Retina (tissue), 1 donor: ENCODE measurements at regions not wholly inside any gene's neighbourhood (a gene's known extent, or its start where the extent isn't known, plus 50 kb on each side); places are given as distances from the start of the nearest gene placed in this dataset.

Experiments
- DNase-seq: peaks from one replicate; pipeline ENCODE4 v3.0.0-alpha.2; 2016

DNA sequence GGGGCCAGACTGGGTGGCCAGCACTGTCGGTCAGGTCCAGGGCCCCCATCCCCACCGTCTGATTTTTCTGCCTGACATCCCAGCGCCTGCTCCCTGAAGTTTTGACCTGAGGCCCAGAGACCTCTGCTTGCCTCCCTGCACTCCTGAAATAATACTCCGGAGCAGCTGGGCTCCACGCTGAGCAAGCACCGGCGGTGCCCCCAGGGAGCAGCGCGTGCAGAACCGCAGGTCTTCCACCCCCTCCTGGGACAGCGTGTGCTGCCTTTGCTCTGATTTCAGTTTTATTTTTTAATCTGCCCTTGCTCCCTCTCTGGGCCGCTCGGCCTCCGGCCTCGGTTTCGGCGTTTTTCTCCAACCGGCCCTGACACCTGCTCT lies 132.4 kb upstream of the GSE1 start:
- DNase-seq = no peak

DNA sequence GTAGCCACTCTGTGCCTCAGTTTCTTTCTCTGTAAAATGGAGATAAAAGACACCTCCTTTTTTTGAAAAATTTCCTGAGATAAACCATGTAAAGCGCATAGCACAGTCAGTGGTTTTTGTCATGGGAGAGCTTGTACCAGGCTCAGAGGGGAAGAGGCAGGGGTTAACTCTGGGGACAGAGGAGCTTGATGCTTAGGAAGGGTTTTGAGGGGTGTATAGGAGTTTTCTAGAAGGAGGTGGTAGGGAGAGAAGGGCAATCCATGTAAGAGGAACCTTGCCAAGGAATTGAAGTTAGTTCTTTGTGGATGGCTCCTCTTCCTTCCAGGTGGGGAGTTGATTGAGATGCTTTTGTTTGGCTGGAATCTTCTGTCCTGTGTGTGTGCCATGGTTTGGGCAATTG lies 131.9 kb upstream of the GSE1 start:
- no peak for DNase-seq

DNA sequence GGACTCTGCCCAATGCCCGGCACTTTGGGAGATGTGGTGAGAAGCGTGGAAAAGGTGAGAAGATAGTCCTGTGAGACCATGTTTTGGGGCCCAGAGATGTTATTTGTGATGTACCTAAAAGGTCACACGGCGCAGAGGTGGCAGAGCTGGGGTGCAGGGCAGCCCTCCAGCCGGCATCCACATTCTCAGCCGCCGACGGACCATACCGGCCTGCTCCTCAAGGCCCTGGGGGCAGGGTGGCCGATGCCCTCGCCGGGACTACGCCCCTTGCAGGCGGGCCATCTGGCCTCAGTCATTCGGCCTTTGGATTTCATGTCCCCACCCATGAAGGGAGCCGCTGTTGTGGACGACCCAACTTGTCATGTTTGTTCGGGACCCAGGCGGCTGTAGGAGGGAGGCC lies 131.4 kb upstream of the GSE1 start:
- no peak for DNase-seq

GRCh38 chr16:85483424-85483823 lies 129.7 kb upstream of the GSE1 start:
- DNase-seq = no peak

- no peak for DNase-seq
Observed at GRCh38 chr16:85484347-85485300, 128.5 kb upstream of the GSE1 start.

DNA sequence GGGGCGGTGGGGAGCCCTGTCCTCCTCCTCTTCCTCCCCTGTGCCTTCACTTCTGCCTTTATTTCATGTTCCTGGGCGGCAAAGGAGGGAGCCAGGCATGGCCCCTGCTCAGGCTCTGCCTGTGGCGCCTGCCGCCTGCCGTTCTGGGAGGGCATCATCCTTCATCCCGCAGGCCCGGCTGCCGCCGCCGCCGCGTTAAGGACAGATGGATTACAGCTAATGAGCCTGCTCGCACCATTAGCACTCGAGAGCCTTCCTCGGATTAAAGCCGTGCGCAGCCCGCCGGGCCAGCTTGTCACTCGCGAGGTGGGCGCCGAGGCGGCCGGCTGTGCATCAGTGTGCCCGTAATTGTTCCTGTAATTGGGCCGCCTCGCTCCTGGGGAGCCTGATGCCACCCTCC lies 127.7 kb upstream of the GSE1 start:
- peak; percentile 82 for DNase-seq

- DNase-seq = no peak
Observed at GRCh38 chr16:85486256-85486915, 126.7 kb upstream of the GSE1 start.

GRCh38 chr16:85488414-85488813 lies 124.7 kb upstream of the GSE1 start:
- DNase-seq = no peak

- no peak for DNase-seq
Observed at GRCh38 chr16:85490407-85491057, 122.6 kb upstream of the GSE1 start.

DNA sequence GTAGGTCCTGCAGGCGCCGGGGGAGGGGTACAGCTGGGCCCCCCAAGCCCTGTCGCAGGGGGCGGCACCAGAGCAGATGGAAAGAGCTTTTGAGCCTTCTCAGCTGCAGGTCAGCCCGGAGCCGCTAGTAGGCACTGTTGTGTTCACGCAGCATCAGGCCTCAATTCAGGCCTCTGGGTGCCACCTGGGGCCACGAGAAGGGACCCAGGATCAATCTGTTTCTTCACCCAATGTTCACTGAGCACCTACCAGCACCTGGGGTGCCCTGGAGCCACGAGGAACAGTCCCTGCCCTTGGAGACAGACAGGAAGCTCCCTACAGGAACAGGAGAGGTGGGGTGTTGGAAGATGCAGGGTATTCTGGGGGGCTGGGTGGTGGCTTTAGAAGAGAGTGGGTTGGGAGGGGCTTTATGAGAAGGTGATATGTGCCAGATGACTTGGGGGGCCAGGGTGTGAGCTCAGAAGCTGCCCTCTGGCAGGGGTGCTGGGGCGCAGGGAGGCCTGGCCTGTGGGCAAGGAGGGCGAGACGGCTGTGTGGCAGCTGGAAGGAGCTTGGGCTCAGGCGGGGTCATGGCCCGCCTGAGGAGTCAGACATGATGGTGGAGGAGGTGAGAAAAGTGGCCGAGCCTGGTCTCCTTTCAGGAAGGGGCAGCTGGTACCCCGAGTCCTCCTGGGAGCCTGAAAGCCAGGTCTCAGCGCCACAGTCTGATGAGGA lies 121.9 kb upstream of the GSE1 start:
- no peak for DNase-seq

DNA sequence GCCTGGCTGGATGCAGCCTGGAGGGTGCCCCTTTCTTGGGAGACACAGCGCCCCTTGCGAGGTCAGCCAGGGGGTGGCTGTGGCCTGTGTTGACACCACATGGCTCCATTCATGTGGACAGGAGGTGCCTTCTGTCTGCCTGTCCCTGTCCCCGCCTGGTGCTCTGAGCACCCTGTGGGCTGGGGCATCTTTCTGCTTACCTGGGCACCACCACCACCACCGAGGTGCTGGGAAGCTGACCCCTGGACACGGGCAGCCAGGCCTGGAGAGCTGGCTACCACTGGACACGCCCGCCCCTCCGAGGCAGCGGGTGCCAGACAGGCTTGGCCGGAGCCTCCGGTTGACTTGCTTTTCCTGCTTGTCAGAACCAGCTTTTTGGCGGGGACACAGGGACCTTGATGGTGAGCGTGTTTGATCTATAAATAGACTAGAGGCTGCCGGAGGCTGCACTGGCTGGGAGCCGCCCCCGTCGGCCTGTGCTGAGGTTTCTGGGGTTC lies 121.3 kb upstream of the GSE1 start:
- DNase-seq = no peak

GRCh38 chr16:85492295-85492864 lies 120.7 kb upstream of the GSE1 start:
- DNase-seq = no peak

DNA sequence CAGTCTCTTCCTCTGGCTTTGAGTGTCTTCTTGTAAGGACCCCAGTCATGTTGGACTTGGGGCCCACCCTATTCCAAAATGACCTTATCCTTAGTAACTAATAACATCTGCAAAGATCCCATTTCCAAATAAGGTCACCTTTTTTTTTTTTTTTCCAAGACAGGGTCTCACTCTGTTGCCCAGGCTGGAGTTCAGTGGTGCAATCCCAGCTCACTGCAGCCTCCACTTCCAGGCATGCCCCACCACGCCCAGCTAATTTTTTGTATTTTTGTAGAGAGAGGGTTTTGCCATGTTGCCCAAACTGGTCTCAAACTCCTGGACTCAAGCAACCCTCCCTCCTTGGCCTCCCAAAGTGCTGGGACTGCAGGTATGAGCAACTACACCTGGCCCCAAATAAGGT lies 118.8 kb upstream of the GSE1 start:
- DNase-seq = no peak

GRCh38 chr16:85495259-85495658 lies 117.9 kb upstream of the GSE1 start:
- no peak for DNase-seq

GRCh38 chr16:85495823-85496538 lies 117.1 kb upstream of the GSE1 start:
- no peak for DNase-seq

DNA sequence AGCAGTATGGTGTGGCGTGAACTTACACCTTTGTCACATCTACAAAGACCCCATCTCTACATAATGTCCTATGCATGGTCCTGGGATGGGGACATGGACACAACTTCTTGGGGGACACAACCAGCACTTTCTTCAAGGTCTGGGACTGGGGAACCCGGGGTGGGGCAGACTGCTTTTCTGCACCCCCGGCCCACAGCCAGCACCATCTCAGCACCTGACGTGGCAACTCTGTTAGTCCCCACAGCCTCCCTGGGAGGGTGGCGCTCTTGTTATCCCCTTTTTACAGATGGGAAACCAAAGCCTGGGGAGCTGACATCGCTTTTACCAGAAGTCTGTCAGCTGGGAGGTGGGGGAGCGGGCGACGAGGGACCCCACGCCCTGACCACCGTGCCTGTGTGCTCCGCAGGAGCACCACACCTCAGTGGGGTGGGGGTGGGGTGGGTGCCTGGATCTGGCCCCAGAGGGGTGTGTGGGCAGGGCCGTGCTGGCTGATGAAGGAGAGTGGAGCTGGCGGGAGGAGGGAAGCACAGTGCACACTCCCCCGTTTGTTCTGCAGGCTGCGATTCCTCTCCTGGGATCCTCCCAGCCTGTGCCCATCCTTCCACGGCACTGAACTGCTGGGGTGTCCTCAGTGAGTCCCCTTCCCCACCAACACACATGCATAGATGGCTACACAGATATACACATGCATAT lies 115.4 kb upstream of the GSE1 start:
- DNase-seq = no peak

DNA sequence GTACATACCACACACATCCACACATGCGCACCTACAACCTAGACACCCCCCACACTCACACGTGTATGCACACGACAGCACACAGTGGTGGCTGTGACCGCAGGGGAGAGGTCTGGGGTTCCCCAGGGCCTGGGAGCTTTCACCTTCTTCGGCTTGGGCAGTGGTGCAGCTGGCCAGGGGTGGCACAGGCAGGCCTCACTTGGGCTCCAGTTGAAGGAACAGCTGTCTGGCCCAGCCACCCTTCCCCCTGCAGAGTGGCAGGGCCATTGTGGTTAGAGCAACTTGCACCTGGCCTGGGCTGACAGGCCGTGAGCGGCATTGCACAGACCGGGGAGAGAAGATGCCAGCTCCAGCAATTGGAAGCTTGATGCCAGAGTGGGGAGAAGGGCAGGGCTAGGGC lies 114.5 kb upstream of the GSE1 start:
- DNase-seq = no peak

DNA sequence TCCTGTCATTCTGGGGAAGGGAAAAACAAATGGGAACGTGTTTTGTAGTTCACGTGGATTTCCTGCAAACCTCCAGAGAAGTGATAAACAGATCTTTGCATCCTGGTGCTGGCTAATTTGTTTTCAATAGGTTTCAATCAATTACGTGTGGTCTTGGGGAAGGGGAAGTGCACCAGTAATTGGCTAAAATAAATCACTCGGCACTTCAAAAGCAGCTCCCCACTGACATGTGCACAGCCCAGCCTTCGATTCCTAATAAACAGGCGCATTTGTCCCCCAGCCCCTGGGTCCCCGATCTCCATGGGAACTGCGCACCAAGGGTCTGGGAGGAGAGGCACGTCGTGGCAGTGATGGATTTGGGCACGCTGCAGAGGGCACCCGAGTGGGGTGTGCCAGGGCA lies 112.9 kb upstream of the GSE1 start:
- DNase-seq = no peak

GRCh38 chr16:85501900-85502299 lies 111.2 kb upstream of the GSE1 start:
- no peak for DNase-seq

GRCh38 chr16:85502357-85502756 lies 110.8 kb upstream of the GSE1 start:
- no peak for DNase-seq

GRCh38 chr16:85503679-85504231 lies 109.4 kb upstream of the GSE1 start:
- no peak for DNase-seq
